H1 (cell line): ENCODE measurements at regions not wholly inside any gene's neighbourhood (a gene's known extent, or its start where the extent isn't known, plus 50 kb on each side); places are given as distances from the start of the nearest gene placed in this dataset.

Experiments
- BRCA1 ChIP-seq: IDR thresholded peaks from 2 replicates; pipeline ENCODE4 v1.6.1; 2012; ENCODE audit warnings: low read depth, low read length, improper control_type of control experiment
- CHD1 ChIP-seq: IDR thresholded peaks from 2 replicates; pipeline ENCODE4 v1.6.1; 2012; ENCODE audit warnings: low read depth, low read length, improper control_type of control experiment
- RFX5 ChIP-seq: IDR thresholded peaks from 2 replicates; pipeline ENCODE4 v1.6.1; 2011; ENCODE audit warnings: low read depth, low read length, improper control_type of control experiment, borderline replicate concordance
- SIX5 ChIP-seq: IDR thresholded peaks from 2 replicates; pipeline ENCODE4 v1.6.1; 2011; ENCODE audit warnings: mild to moderate bottlenecking, low read depth, low read length
- SP2 ChIP-seq: IDR thresholded peaks from 2 replicates; pipeline ENCODE4 v1.6.1; 2012; ENCODE audit warnings: mild to moderate bottlenecking, low read length, inconsistent platforms
- YY1 ChIP-seq: IDR thresholded peaks from 2 replicates; pipeline ENCODE4 v1.6.1; 2011; ENCODE audit warnings: low read depth, mild to moderate bottlenecking, low read length
- TF ChIP-seq, protein P1 (sequence below), 3 experiments: IDR thresholded peaks; 1 replicate in 2 of 3; 2 replicates in 1 of 3; pipeline versions ENCODE4 v1.5.1 to v1.6.1; 2011; ENCODE audit warnings: low read length in 3 of 3, mild to moderate bottlenecking in 3 of 3, inconsistent platforms in 2 of 3, low read depth in 1 of 3, moderate library complexity in 1 of 3; ENCODE audit not compliant: insufficient read depth in 1 of 3; ENCODE audit errors: control extremely low read depth in 1 of 3

DNA sequence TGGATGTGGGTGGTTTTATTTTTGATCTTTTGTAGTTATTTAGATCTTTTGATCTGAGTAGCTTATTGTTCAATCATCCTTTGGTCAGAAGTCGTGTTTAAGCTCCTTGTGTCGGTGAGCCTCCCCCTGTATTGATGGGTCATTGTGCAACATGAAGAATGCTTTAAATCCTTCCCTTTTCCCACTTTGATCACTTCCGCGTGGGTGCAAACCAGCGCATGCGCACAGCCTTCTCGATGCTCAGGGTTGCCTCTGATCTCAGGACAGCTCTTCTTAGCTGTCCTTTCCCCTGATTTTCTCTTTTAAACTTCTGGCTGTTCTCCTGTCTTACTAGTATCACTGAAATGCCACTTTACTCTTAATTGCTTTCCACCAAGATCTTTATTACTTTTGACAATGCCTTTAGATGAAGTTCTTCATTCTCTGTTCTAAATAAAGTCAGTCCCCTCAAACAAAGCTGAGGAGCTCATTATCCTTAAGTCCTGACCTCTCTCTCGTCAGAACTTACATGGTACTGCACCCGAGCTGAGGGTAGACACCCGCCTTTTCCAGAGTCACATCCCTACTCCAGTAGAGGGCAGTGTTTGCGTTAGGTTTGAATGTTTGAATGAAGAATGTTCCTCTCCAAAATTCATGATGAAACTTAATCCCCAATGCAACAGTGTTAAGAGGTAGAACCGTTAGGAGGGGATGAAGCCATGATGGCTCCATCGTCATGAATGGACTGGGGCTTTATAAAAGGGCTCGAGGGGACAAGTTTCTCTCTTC lies 547.9 kb upstream of the TMPRSS15 start (continued):
- TF ChIP-seq SP2 (no peak), RFX5 (no peak), CHD1 (no peak), SIX5 (no peak), BRCA1 (no peak), YY1 (0 out of 2 replicates have a peak, but pooled peaks have one; percentile 28)
- TF ChIP-seq, protein P1, sequence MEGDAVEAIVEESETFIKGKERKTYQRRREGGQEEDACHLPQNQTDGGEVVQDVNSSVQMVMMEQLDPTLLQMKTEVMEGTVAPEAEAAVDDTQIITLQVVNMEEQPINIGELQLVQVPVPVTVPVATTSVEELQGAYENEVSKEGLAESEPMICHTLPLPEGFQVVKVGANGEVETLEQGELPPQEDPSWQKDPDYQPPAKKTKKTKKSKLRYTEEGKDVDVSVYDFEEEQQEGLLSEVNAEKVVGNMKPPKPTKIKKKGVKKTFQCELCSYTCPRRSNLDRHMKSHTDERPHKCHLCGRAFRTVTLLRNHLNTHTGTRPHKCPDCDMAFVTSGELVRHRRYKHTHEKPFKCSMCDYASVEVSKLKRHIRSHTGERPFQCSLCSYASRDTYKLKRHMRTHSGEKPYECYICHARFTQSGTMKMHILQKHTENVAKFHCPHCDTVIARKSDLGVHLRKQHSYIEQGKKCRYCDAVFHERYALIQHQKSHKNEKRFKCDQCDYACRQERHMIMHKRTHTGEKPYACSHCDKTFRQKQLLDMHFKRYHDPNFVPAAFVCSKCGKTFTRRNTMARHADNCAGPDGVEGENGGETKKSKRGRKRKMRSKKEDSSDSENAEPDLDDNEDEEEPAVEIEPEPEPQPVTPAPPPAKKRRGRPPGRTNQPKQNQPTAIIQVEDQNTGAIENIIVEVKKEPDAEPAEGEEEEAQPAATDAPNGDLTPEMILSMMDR (IDR thresholded peaks at IDR 0.05; ENCODE audit: control extremely low read depth in 1 of 3, insufficient read depth in 1 of 3, low read depth in 1 of 3, low read length in 3 of 3), result peak; percentile 52 to 83 (median 62)
